Endothelial cell of umbilical vein (primary cell): ENCODE measurements at regions not wholly inside any gene's neighbourhood (a gene's known extent, or its start where the extent isn't known, plus 50 kb on each side); places are given as distances from the start of the nearest gene placed in this dataset.

Experiments used
- BruUV-seq: library from RNA; stranded (reverse); fragments of 400-500 nt; replicated peaks from 2 replicates; lab custom pipeline; 2021; lab: Mats Ljungman, UMichigan
- CTCF ChIA-PET: fragments of 300-600, 350-600 bp; sonication (Branson Sonifier 250); formaldehyde crosslinking; loops from one replicate; lab custom pipeline; 2021; ENCODE audit warnings: antibody characterized with exemption, inconsistent platforms; lab: Charles Lee
- POLR2A ChIA-PET: fragments of 300-600, 350-600 bp; sonication (Branson Sonifier 250); formaldehyde crosslinking; loops from one replicate; lab custom pipeline; 2021; ENCODE audit warnings: antibody characterized with exemption, inconsistent platforms; lab: Charles Lee
- DNase-seq: peaks from one replicate; pipeline ENCODE4 v3.0.0-alpha.2; 2011; ENCODE audit warnings: low read depth, low spot score
- FAIRE-seq: peaks from 2 replicates; lab custom pipeline; 2011; peaks lifted over from hg19 to GRCh38; lab: Jason Lieb, UNC
- H2AFZ ChIP-seq: 2 replicates; pipeline ENCODE4 v1.6.0; 2012; ENCODE audit warnings: low read depth, low read length, control low read depth, inconsistent platforms
- H3K27ac ChIP-seq: 2 replicates; pipeline ENCODE4 v1.5.1; 2011; ENCODE audit warnings: low read depth, mild to moderate bottlenecking, control low read depth, low read length, moderate library complexity; ENCODE audit not compliant: insufficient read depth
- H3K27me3 ChIP-seq, 2 experiments: 2 replicates each; pipeline versions ENCODE4 v1.6.0 to v1.6.1; 2011; ENCODE audit warnings: low read length in 2 of 2, mixed read lengths in 1 of 2; ENCODE audit not compliant: control insufficient read depth in 2 of 2, insufficient read depth in 2 of 2
- H3K36me3 ChIP-seq, 2 experiments: 2 replicates in 1 of 2; 3 replicates in 1 of 2; pipeline ENCODE4 v1.5.1; 2011; ENCODE audit warnings: low read length in 2 of 2, mild to moderate bottlenecking in 1 of 2, moderate library complexity in 1 of 2; ENCODE audit not compliant: control insufficient read depth in 2 of 2, insufficient read depth in 2 of 2; ENCODE audit errors: extremely low read depth in 1 of 2
- H3K4me1 ChIP-seq: 3 replicates; pipeline ENCODE4 v1.5.1; 2011; ENCODE audit warnings: mild to moderate bottlenecking, low read length; ENCODE audit not compliant: control insufficient read depth, insufficient read depth; ENCODE audit errors: extremely low read depth
- H3K4me2 ChIP-seq: 2 replicates; pipeline ENCODE4 v1.6.1; 2011; ENCODE audit warnings: low read length, control low read depth, mixed read lengths; ENCODE audit not compliant: insufficient read depth
- H3K4me3 ChIP-seq, 3 experiments: fragments of 200-600 bp in 1 of 3; sonication (generic), shearing (Covaris generic) in 1 of 3; replicated peaks in 1 of 3; 2 replicates each; pipeline ENCODE4 v1.5.1; 2011 to 2016; ENCODE audit warnings: control low read depth in 3 of 3, low read length in 3 of 3, mild to moderate bottlenecking in 2 of 3, inconsistent platforms in 1 of 3, low read depth in 1 of 3, moderate library complexity in 1 of 3; ENCODE audit not compliant: insufficient read depth in 1 of 3
- H3K79me2 ChIP-seq: 2 replicates; pipeline ENCODE4 v1.6.0; 2012; ENCODE audit warnings: low read length, inconsistent platforms; ENCODE audit not compliant: control insufficient read depth, insufficient read depth
- H3K9ac ChIP-seq: replicated peaks from 2 replicates; pipeline ENCODE3; 2011; ENCODE audit warnings: low read length, control low read depth; ENCODE audit not compliant: insufficient read depth; ENCODE audit errors: extremely low read depth
- H3K9me1 ChIP-seq: replicated peaks from 3 replicates; pipeline ENCODE4 v1.6.0; 2011; ENCODE audit warnings: mild to moderate bottlenecking, low read length; ENCODE audit not compliant: control insufficient read depth, insufficient read depth; ENCODE audit errors: extremely low read depth
- H3K9me3 ChIP-seq: replicated peaks from 2 replicates; pipeline ENCODE4 v1.5.1; 2012; ENCODE audit warnings: low read length, inconsistent platforms; ENCODE audit not compliant: control insufficient read depth, insufficient read depth
- H4K20me1 ChIP-seq: replicated peaks from 2 replicates; pipeline ENCODE3; 2011; ENCODE audit warnings: mild to moderate bottlenecking, low read length; ENCODE audit not compliant: control insufficient read depth, insufficient read depth; ENCODE audit errors: extremely low read depth
- EZH2 ChIP-seq: IDR thresholded peaks from 2 replicates; pipeline ENCODE4 v1.6.1; 2012; ENCODE audit warnings: borderline replicate concordance, low read depth, mild to moderate bottlenecking, moderate library complexity, low read length, inconsistent platforms; ENCODE audit not compliant: severe bottlenecking
- FOS ChIP-seq: IDR thresholded peaks from 2 replicates; pipeline ENCODE4 v1.6.1; 2011; ENCODE audit warnings: mild to moderate bottlenecking, low read length, moderate library complexity, borderline replicate concordance; ENCODE audit not compliant: insufficient read depth
- GATA2 ChIP-seq: IDR thresholded peaks from 2 replicates; pipeline ENCODE4 v1.7.0; 2011; ENCODE audit warnings: low read depth, mild to moderate bottlenecking, moderate library complexity, mixed read lengths, low read length; ENCODE audit not compliant: insufficient read length, insufficient read depth
- JUN ChIP-seq: IDR thresholded peaks from 2 replicates; pipeline ENCODE4 v1.6.1; 2011; ENCODE audit warnings: borderline replicate concordance, low read depth; ENCODE audit not compliant: insufficient read length, insufficient read depth
- MAX ChIP-seq: IDR thresholded peaks from 2 replicates; pipeline ENCODE4 v1.6.1; 2011; ENCODE audit not compliant: insufficient read depth, insufficient read length
- MYC ChIP-seq: IDR thresholded peaks from one replicate; pipeline ENCODE4 v1.6.1; 2011; ENCODE audit warnings: mild to moderate bottlenecking, low read depth, low read length
- POLR2A ChIP-seq: IDR thresholded peaks from 2 replicates; pipeline ENCODE4 v1.6.1; 2012; ENCODE audit warnings: low read depth, mild to moderate bottlenecking, control low read depth, low read length
- POLR2AphosphoS5 ChIP-seq: IDR thresholded peaks from 2 replicates; pipeline ENCODE4 v1.6.1; 2012; ENCODE audit warnings: low read depth, mild to moderate bottlenecking, control low read depth, low read length, moderate library complexity; ENCODE audit not compliant: insufficient read depth
- dilution Hi-C: fragments of 300-500 bp; cut with MboI; formaldehyde crosslinking; loops from one replicate; pipeline ENCODE4 v1.15.0; 2019; ENCODE audit warnings: low sequenced_read_pairs; ENCODE audit not compliant: extremely low pct_ligation_motif_present
- intact Hi-C: fragments of 100-400 bp; cut with micrococcal nuclease; formaldehyde crosslinking; loops from one replicate; pipeline ENCODE4 v1.10.0; 2022
- TF ChIP-seq, protein P1 (sequence below), 2 donors: IDR thresholded peaks; 1 replicate in 1 of 2; 2 replicates in 1 of 2; pipeline ENCODE4 v1.5.1; 2011; ENCODE audit warnings: low read length in 2 of 2, mild to moderate bottlenecking in 2 of 2, moderate library complexity in 2 of 2, control low read depth in 1 of 2, inconsistent platforms in 1 of 2, low read depth in 1 of 2; ENCODE audit not compliant: insufficient read depth in 1 of 2; ENCODE audit errors: extremely low read depth in 1 of 2

GRCh38 chr7:124247691-124248090, 214.8 kb upstream of the TMEM229A start:
- Histone ChIP-seq H4K20me1 (no peaks in the 10 kb centered on the region), H2AFZ (no peak overlapping the region), H3K79me2 (no peaks in the 10 kb centered on the region), H3K27ac (no peak overlapping the region), H3K4me3 (no peak overlapping the region), H3K36me3 (no peaks in the 10 kb centered on the region), H3K4me2 (no peak overlapping the region), H3K27me3 (no peaks in the 10 kb centered on the region), H3K9me3 (no peaks in the 10 kb centered on the region), H3K4me1 (no peaks in the 10 kb centered on the region), H3K9ac (no peak overlapping the region), H3K9me1 (no peaks in the 10 kb centered on the region)
- intact Hi-C loops (no loop called here), dilution Hi-C loops (no loop called here)
- POLR2A ChIA-PET, result no interaction called here
- DNase-seq, result no peak
- TF ChIP-seq MAX, result no peak
- TF ChIP-seq POLR2AphosphoS5, result no peak
- no peak for TF ChIP-seq JUN
- no peak for TF ChIP-seq GATA2
- no peak for TF ChIP-seq EZH2
- TF ChIP-seq FOS, result no peak
- no peak for TF ChIP-seq POLR2A
- TF ChIP-seq MYC, result no peak
- TF ChIP-seq, protein P1, sequence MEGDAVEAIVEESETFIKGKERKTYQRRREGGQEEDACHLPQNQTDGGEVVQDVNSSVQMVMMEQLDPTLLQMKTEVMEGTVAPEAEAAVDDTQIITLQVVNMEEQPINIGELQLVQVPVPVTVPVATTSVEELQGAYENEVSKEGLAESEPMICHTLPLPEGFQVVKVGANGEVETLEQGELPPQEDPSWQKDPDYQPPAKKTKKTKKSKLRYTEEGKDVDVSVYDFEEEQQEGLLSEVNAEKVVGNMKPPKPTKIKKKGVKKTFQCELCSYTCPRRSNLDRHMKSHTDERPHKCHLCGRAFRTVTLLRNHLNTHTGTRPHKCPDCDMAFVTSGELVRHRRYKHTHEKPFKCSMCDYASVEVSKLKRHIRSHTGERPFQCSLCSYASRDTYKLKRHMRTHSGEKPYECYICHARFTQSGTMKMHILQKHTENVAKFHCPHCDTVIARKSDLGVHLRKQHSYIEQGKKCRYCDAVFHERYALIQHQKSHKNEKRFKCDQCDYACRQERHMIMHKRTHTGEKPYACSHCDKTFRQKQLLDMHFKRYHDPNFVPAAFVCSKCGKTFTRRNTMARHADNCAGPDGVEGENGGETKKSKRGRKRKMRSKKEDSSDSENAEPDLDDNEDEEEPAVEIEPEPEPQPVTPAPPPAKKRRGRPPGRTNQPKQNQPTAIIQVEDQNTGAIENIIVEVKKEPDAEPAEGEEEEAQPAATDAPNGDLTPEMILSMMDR (IDR thresholded peaks at IDR 0.05; ENCODE audit: extremely low read depth in 1 of 2, insufficient read depth in 1 of 2, low read depth in 1 of 2, low read length in 2 of 2), result no peak
- no peak for FAIRE-seq
- CTCF ChIA-PET, result no interaction called here
- BruUV-seq, result no TSS peak
